Fibroblast of pulmonary artery (primary cell): ENCODE measurements at regions not wholly inside any gene's neighbourhood (a gene's known extent, or its start where the extent isn't known, plus 50 kb on each side); places are given as distances from the start of the nearest gene placed in this dataset.

Experiments used
- DNase-seq: peaks from one replicate; pipeline ENCODE4 v3.0.0-alpha.2; 2010; ENCODE audit warnings: low read depth
- H3K4me3 ChIP-seq: replicated peaks from 2 replicates; pipeline ENCODE4 v1.5.1; 2011; ENCODE audit warnings: low read depth, mild to moderate bottlenecking, control low read depth, low read length, moderate library complexity
- CTCF ChIP-seq: IDR thresholded peaks from 2 replicates; pipeline ENCODE4 v1.5.1; 2011; ENCODE audit warnings: mild to moderate bottlenecking, control low read depth, low read length, inconsistent platforms; ENCODE audit errors: missing control alignments

- no peak overlapping the region for H3K4me3 ChIP-seq
- DNase-seq, result no peak
- TF ChIP-seq CTCF, result no peak
Measured at GRCh38 chr7:20954711-20955619, 168.3 kb upstream of the SP8 start.

GRCh38 chr7:20958572-20958971 is 171.9 kb upstream of the SP8 start:
- TF ChIP-seq CTCF, result no peak
- H3K4me3 ChIP-seq, result no peak overlapping the region
- DNase-seq, result no peak

GRCh38 chr7:20959281-20959680 is 172.6 kb upstream of the SP8 start:
- no peak overlapping the region for H3K4me3 ChIP-seq

GRCh38 chr7:20963556-20964280 is 177.0 kb upstream of the SP8 start:
- DNase-seq, result no peak
- no peak overlapping the region for H3K4me3 ChIP-seq
- no peak for TF ChIP-seq CTCF

More at GRCh38 chr7:20959281-20959680, 172.6 kb upstream of the SP8 start:
- no peak for DNase-seq
- TF ChIP-seq CTCF, result no peak

- DNase-seq, result no peak
- TF ChIP-seq CTCF, result no peak
- no peak overlapping the region for H3K4me3 ChIP-seq
Measured at GRCh38 chr7:20964281-20964918, 177.7 kb upstream of the SP8 start.

GRCh38 chr7:20971219-20971618 is 184.5 kb upstream of the SP8 start:
- no peak for TF ChIP-seq CTCF
- DNase-seq, result no peak
- no peak overlapping the region for H3K4me3 ChIP-seq
